ENCODE measurements at regions not wholly inside any gene's neighbourhood (a gene's known extent, or its start where the extent isn't known, plus 50 kb on each side); places are given as distances from the start of the nearest gene placed in this dataset.
"Not testable (repeated sequence)": the region's sequence is repeated elsewhere in the genome, so short reads cannot be mapped to it uniquely, and the experiment has no call there.

- H3K4me3 ChIP-seq (ENCODE audit: low read length) = no peak overlapping the region
- no peak for TF ChIP-seq EZH2phosphoT487 (IDR thresholded peaks at IDR 0.05; ENCODE audit: borderline replicate concordance, low read length)
- no peak for TF ChIP-seq CTCF (IDR thresholded peaks at IDR 0.05; ENCODE audit: low read depth, low read length, poor library complexity, severe bottlenecking)
- H3K27me3 ChIP-seq (ENCODE audit: control insufficient read depth, low read length) = no peaks in the 10 kb centered on the region
- no peaks in the 10 kb centered on the region for H3K9me2 ChIP-seq (replicated peaks; ENCODE audit: control insufficient read depth, low read length)
- H3K9me3 ChIP-seq (ENCODE audit: control insufficient read depth, insufficient read depth, low read length) = no peaks in the 10 kb centered on the region
- no peaks in the 10 kb centered on the region for H3K79me2 ChIP-seq (ENCODE audit: control insufficient read depth, low read length)
- no peaks in the 10 kb centered on the region for H3K4me1 ChIP-seq (ENCODE audit: control insufficient read depth, low read length)
- H4K20me1 ChIP-seq (ENCODE audit: control insufficient read depth, insufficient read depth, low read depth, low read length) = no peaks in the 10 kb centered on the region
- no peaks in the 10 kb centered on the region for H3K36me3 ChIP-seq (ENCODE audit: control insufficient read depth, low read length)
- H3K27ac ChIP-seq (ENCODE audit: low read depth, low read length) = no peak overlapping the region
- H3K4me2 ChIP-seq (ENCODE audit: low read length) = no peak overlapping the region
- H3F3A ChIP-seq (ENCODE audit: control insufficient read depth, insufficient read depth) = no peaks in the 10 kb centered on the region
Observed at GRCh38 chr1:193388165-193388564, 201.8 kb upstream of the B3GALT2 start.

- Histone ChIP-seq H3K79me2 (ENCODE audit: control insufficient read depth, low read length) (no peaks in the 10 kb centered on the region), H3K9me2 (replicated peaks; ENCODE audit: control insufficient read depth, low read length) (no peaks in the 10 kb centered on the region), H3K4me1 (ENCODE audit: control insufficient read depth, low read length) (no peaks in the 10 kb centered on the region), H3K36me3 (ENCODE audit: control insufficient read depth, low read length) (no peaks in the 10 kb centered on the region), H3K27me3 (ENCODE audit: control insufficient read depth, low read length) (no peaks in the 10 kb centered on the region), H3K27ac (ENCODE audit: low read depth, low read length) (no peak overlapping the region), H3K4me3 (ENCODE audit: low read length) (no peak overlapping the region), H3F3A (ENCODE audit: control insufficient read depth, insufficient read depth) (no peaks in the 10 kb centered on the region), H4K20me1 (ENCODE audit: control insufficient read depth, insufficient read depth, low read depth, low read length) (no peaks in the 10 kb centered on the region), H3K9me3 (ENCODE audit: control insufficient read depth, insufficient read depth, low read length) (no peaks in the 10 kb centered on the region), H3K4me2 (ENCODE audit: low read length) (no peak overlapping the region)
- TF ChIP-seq CTCF (IDR thresholded peaks at IDR 0.05; ENCODE audit: low read depth, low read length, poor library complexity, severe bottlenecking) (no peak), EZH2phosphoT487 (IDR thresholded peaks at IDR 0.05; ENCODE audit: borderline replicate concordance, low read length) (no peak)
Observed at GRCh38 chr1:193387406-193387805, 201.0 kb upstream of the B3GALT2 start.

GRCh38 chr1:193378451-193378850 is 192.0 kb upstream of the B3GALT2 start:
- not testable (repeated sequence) for H3K4me3 ChIP-seq (ENCODE audit: low read length); H3K4me1 ChIP-seq (ENCODE audit: control insufficient read depth, low read length); H3K4me2 ChIP-seq (ENCODE audit: low read length); H3F3A ChIP-seq (ENCODE audit: control insufficient read depth, insufficient read depth); H3K27me3 ChIP-seq (ENCODE audit: control insufficient read depth, low read length); H3K79me2 ChIP-seq (ENCODE audit: control insufficient read depth, low read length); H3K9me3 ChIP-seq (ENCODE audit: control insufficient read depth, insufficient read depth, low read length); H4K20me1 ChIP-seq (ENCODE audit: control insufficient read depth, insufficient read depth, low read depth, low read length); H3K27ac ChIP-seq (ENCODE audit: low read depth, low read length); H3K9me2 ChIP-seq (replicated peaks; ENCODE audit: control insufficient read depth, low read length); H3K36me3 ChIP-seq (ENCODE audit: control insufficient read depth, low read length)

GRCh38 chr1:193377472-193377871 is 191.1 kb upstream of the B3GALT2 start:
- no peaks in the 10 kb centered on the region for H3K9me3 ChIP-seq (ENCODE audit: control insufficient read depth, insufficient read depth, low read length)
- no peak for TF ChIP-seq EZH2phosphoT487 (IDR thresholded peaks at IDR 0.05; ENCODE audit: borderline replicate concordance, low read length)
- TF ChIP-seq CTCF (IDR thresholded peaks at IDR 0.05; ENCODE audit: low read depth, low read length, poor library complexity, severe bottlenecking) = no peak
- no peaks in the 10 kb centered on the region for H3K36me3 ChIP-seq (ENCODE audit: control insufficient read depth, low read length)
- no peak overlapping the region for H3K4me3 ChIP-seq (ENCODE audit: low read length)
- H3F3A ChIP-seq (ENCODE audit: control insufficient read depth, insufficient read depth) = no peaks in the 10 kb centered on the region
- H3K27ac ChIP-seq (ENCODE audit: low read depth, low read length) = no peak overlapping the region
- no peaks in the 10 kb centered on the region for H3K9me2 ChIP-seq (replicated peaks; ENCODE audit: control insufficient read depth, low read length)
- no peaks in the 10 kb centered on the region for H4K20me1 ChIP-seq (ENCODE audit: control insufficient read depth, insufficient read depth, low read depth, low read length)
- no peak overlapping the region for H3K4me2 ChIP-seq (ENCODE audit: low read length)
- H3K4me1 ChIP-seq (ENCODE audit: control insufficient read depth, low read length) = no peaks in the 10 kb centered on the region
- H3K79me2 ChIP-seq (ENCODE audit: control insufficient read depth, low read length) = no peaks in the 10 kb centered on the region
- no peaks in the 10 kb centered on the region for H3K27me3 ChIP-seq (ENCODE audit: control insufficient read depth, low read length)
